Inferior parietal cortex (tissue), 1 donor: ENCODE measurements at regions not wholly inside any gene's neighbourhood (a gene's known extent, or its start where the extent isn't known, plus 50 kb on each side); places are given as distances from the start of the nearest gene placed in this dataset.
"Not testable (repeated sequence)": the region's sequence is repeated elsewhere in the genome, so short reads cannot be mapped to it uniquely, and the experiment has no call there.

Experiments
- DNase-seq: peaks from one replicate; pipeline ENCODE4 v3.0.0-alpha.2; 2016; ENCODE audit errors: extremely low spot score

DNA sequence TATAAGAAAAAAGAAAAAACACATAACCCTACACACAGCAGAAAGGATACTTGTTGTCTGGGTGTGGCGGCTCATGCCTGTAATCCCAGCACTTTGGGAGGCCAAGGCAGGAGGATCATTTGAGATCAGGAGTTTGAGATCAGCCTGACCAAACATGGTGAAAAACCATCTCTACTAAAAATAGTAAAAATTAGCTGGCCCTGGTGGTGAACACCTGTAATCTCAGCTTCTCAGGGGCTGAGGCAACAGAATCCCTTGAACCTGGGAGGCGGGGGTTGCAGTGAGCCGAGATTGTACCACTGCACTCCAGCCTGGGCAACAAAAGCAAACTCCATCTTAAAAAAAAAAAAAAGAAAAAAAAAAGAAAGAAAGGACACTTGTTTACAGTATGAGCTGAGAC is 147.6 kb upstream of the PITX1 start:
- DNase-seq: no peak

DNA sequence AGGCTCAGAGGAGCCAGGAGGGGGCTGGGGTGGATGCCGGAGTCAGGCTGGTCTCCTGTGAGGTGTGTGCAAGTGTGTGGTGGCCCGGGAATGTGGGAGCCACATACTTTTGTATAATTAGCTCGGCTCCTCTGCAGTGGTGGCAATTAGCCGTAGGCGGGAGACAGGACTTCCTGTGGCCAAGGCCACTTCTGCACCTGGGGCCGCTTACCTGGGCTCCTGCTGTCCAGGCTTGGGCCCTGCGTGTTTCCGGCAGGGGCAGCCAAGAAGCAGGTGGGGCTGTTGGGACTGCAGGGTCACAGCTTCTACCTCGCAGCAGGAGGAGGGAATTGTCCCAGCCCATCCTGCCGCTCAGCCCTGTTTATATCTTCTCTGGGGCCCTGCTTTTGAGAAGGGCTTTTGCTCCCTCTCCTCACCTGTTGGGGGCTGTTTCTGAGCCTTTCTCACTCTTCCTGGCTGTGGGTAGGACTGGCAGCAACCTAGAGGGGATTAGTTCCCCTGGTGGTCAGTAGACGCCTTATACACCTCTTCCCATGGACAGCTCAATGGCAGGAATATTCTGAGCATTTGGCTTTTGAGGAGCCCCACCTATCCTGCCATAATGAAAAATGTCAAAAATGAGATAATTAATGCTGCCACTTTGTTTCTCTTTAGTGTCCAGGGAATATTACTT is 145.4 kb upstream of the PITX1 start:
- DNase-seq: no peak

DNA sequence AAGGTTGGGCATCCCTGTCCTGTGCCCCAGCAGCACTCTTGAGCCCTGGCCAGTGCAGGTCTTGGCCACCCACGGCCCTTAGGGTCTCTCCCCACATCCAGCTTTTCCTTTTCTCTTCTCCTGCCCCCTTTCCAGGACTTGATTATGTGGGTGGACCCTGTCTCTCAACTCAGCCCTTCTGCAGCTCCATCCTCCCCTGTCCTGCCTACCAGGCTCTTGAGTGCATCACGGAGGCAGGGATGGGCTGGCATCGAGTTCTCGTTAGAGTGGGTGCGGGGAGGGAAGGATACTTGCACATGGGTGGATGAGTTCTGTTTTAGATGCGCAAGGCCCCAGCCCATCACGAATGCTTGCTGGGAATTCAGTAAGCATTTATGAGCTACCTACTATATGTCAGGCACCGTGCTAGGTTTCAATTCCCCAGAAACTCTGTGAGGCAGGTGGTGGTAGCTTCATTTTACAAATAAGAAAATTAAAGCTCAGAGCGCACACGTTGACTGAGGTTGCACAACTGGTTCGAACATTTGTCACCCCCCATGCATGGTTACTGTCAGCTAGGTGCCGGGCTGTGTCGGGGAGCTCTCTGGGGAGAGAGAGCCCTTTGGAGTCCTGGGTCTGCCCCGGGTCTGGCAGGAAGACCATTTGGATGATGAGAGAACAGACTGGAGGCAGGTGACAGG is 144.6 kb upstream of the PITX1 start:
- no peak for DNase-seq

DNA sequence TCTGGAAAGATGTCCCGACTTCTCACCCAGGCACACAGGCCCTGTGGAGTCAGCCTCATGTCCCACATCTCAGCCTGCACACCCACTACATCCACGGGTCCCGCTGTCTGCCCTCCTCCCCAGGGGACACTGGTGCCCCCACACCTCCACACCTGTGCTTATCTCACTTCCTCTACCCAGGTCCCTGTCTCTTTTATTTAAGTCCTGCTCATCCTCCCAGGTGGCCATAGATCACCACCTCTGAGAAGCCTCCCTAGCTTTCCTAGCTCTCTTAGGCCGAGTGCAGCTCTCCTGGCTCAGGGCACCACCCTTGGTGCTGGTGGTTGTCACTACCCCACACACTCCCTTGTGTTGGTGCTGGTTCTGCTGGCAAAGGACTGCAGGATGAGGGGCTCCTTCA is 143.6 kb upstream of the PITX1 start:
- no peak for DNase-seq

DNA sequence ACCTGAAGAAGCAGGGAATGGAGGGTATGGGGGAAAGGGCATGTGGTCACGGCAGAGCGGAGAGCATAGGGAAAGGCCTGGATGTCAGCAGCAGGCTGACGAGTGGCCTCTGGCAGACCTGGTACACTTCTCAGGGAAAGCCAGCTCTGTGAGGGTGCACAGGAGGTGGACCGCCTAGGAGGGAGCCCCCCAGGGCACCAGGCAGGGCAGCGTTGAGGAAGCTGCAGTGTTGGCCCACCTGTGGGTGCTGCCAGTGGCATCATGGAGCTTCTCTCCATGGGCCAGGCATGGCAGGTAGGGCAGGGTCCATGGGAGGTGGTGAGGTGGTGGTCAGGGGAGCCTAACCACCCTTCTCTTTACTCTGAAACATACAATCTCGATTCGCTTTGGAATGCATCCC is 143.0 kb upstream of the PITX1 start:
- no peak for DNase-seq

DNA sequence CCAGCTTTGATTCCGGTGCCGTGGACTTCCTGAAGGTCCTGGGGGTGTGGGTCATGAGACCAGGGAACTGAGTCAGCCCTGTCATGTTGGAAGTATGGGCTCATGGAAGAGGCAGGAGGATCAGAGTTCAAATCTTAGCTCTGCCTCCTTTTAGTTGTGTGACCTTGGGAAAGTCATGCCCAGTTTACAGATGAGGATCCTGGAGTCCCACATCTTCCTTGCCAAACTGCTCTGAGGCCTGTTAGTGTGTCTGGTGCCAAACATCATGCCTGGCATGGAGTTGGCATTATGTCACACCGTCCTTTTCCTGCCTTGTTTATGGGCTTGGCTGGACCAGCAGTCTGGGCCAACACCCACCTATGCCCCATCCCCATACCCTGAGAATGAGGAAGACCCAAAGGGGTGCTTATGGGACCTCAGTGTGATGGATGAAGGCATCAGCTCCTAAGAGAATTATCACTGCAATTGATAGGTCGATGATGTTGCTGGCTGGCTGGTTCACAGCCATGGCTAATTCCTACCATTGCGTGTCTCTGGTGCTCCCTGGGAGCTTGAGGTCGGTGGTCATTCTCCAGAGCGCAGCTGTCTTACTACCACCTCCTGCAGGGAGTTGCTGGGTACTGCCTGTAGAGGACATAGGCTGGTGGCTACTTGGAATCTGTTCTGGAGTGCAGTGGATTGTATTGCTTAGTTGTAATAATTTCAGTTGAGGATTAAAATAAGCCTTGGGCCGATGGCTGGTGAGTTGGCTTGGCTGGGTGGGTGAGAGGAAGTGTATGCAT is 140.5 kb upstream of the PITX1 start:
- no peak for DNase-seq

DNA sequence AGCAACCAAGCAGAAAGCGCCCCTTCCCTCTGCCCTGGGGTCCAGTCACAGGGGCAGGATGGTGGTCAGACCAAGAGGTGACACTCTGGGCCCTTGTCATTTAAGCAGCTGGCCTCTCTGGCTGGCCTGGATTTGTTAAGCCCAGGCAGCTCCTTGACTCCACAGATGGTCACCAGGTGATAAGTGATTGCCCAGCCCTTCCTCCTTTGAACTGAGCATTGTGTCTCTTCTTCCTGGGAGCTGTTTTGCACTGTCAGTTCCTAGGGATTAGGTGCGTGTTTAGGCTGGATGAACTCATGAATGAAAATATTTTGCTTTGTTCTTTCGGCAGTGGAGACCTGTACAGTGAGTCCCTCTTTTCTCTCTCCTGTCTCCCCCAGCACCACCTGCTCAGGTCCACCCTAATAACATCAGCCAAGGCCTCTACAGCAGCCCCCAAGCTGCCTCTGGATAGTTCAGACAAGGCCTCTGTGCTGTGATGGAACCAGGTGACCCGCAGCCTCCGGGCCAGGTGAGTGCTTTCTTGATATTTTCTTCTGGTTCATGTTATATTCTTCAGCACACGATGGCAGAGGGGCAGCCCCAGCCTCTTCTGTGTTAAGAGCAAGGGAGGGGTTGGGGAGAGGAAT is 139.7 kb upstream of the PITX1 start:
- DNase-seq: no peak

DNA sequence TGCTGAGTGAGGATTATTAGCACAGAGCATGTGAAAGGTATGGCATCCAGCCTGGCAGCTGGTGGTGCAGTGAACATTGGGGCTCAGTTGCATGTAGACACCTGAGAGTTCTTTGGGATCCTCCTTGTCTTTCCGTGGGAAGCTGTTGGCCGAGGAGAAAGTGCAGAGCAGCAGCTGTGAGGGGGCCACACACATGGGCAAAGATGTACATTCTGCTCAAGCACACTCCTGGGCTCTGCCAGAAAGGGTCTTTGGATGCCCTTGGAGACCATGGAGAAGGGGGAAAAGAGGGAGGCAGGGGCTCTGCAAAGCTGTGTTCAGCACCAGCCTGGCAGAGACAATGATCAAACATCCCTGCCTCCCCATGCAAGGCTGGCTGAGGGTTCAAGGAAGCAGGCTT is 138.7 kb upstream of the PITX1 start:
- DNase-seq: no peak

DNA sequence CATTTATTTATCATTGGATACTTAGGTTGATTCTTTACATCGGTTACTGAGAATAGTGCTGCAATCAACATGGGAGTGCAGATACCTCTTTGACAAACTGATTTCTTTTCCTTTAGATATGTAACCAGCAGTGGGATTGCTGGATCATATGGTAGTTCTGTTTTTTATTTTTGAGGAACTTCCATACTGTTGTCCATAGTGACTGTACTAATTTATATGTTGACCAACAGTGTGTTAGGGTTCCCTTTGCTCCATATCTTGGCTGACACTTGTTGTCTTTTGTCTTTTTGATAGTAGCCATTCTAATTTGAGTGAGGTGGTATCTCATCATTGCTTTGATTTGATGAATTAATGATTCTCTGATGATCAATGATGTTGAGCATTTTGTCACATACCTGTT is 137.3 kb upstream of the PITX1 start:
- no peak for DNase-seq

DNA sequence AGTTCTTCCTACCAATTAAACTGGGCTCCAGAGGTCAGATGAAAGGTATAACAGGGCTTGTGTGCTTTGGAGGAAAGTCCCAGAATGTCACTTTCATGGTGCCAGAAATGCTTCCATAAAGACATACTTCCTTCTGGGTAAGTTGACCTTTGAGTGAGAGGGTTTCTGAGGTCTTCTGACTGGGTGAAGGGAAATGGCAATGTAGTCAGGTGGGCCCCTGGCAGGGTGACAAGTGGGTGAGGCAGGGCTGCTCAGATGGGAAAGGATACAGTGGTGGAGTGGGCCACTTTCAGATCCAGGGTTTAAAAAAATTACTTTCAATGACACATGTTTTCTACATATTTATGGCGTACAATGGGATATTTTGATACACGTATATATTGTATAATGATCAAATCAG is 136.5 kb upstream of the PITX1 start:
- no peak for DNase-seq

DNA sequence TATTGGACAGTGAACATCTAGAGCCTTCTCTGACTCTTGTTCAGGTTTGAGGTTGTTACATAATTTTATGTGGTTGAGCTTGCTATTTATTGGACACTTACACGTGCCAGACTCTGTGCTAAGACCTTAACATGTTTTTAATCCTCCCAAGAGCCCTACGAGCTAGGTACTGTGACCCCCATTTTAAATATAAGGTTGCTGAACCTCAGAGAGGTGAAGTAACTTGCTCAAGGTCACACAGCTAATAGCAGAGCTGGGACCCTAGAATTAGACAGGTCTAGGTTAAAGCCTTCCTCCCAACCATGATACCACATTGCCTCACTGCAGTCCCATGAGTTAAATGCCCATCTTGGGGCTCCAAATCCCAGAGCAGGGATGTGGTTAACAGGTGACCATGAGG is 135.7 kb upstream of the PITX1 start:
- DNase-seq: no peak

DNA sequence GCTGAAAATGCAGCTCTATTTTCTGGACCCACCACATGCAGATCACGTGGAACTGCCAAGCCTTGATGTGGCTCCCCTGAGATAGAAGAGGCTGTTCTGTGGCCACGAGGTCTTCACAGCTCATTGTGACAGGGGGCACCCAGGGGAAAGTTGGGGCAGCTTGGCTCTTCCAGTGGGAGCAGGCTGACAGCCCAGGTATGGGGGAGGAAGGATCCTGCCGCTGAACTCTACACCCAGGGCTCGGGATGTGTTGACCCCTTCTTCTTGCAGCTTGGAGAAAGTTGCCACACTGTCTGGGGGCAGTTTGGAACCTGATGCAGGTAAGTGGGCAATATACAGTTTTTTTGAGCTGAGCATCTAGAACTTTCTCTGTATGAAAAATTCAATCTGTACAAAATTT is 133.6 kb upstream of the PITX1 start:
- no peak for DNase-seq

DNA sequence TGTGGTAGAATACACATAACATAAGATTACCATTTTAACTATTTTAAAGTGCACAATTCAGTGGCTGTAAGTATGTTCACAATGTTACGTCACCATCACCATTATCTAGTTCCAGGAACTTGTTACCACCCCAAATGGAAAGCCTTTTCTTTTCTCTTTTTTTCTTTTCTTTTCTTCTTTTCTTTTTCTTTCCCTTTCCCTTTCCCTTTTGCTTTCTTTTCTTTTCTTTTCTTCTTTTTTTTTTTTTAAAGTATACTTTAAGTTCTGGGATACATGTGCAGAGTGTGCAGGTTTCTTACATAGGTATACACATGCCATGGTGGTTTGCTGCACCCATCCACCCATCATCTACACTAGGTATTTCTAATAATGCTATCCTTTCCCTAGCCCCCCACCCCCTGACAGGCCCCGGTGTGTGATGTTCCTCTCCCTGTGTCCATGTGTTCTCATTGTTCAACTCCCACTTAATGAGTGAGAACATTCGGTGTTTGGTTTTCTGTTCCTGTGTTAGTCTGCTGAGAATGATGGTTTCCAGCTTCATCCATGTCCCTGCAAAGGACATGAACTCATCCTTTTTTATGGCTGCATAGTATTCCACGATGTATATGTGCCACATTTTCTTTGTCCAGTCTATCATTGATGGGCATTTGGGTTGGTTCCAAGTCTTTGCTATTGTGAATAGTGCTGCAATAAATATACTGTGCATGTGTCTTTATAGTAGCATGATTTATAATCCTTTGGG is 131.0 kb upstream of the PITX1 start:
- not testable (repeated sequence) for DNase-seq

DNA sequence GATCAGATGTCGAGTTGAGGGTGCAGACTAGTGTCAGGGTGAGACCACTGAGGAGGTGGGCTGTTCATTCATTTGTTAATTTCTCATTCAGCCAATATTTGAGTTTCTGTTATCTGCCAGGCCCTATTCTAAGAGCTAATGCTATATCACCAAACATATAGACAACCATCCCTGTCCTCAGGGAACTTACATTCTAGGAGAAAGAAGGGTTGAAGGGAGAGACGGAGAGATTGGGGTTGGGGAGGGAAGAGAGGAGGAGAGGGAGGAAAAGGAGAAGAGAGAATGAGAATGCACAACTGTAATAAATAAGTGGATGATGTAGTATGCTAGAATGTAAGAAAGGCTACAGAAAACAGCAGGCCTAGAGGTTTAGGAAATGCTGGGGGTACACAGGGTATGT is 129.9 kb upstream of the PITX1 start:
- no peak for DNase-seq

DNA sequence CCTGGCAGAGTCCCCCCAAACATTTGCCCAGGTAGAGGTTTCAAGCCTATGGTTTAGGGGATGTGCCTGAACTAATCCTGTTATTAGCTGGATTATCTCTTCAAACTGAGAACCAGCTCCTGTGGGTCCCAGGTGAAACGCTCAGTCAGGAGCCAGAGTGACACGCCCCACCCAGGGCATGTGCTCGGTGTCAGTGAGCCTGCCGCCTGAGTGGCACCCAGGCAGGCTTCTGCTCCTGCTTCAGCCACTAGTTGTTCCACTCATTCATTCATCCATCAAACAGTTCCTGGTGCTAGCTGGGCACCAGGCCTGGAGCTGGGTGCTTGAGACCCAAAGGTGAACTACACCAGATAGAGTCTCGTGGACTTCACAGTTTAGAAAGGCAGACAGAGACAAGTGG is 129.4 kb upstream of the PITX1 start:
- no peak for DNase-seq

DNA sequence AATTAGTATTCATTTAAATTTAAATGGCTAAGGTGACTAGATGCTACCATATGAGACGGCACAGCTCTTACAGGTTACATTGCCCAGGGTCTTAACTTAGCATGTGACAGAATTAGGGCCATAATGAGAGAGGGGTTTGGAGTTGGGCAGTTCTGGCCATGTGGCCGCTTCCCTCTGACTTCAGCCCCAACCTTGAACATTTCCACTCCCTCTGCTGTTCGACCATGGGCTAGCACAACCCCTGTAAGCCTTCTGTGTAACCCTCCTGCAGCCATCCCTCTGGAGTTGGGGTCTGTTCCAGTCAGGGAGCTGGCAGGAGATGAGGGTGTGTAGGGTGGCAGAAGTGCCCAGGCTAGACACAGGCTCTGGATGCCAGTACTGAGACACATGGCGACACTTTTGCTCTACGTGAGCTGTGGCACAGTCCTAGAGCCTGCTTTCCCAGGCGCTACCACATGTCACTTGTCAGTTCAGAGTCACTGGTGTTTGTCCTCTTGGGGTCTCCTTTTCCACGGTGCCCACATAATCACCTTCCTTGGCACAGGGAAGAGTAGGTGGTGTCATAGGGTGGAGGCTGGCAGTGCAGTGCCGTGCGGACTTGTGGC is 128.7 kb upstream of the PITX1 start:
- no peak for DNase-seq

DNA sequence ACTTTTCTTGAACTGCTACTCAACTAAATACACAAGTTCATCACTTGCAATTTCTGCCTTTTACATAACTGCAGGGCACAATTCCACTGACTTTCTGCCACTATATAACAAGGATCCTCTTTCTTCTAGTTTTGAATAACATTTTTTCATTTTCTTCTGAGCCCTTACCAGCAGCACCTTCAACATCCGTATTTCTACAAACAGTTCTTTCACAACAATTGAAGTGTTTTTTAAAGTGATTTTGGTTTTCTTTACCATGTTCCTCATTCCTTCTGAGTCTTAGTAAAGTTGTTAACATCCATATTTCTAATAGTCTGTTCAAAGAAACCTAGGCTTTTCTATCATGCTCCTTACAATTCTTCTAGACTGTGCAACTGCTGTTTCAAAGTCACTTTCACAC is 127.2 kb upstream of the PITX1 start:
- DNase-seq: no peak

DNA sequence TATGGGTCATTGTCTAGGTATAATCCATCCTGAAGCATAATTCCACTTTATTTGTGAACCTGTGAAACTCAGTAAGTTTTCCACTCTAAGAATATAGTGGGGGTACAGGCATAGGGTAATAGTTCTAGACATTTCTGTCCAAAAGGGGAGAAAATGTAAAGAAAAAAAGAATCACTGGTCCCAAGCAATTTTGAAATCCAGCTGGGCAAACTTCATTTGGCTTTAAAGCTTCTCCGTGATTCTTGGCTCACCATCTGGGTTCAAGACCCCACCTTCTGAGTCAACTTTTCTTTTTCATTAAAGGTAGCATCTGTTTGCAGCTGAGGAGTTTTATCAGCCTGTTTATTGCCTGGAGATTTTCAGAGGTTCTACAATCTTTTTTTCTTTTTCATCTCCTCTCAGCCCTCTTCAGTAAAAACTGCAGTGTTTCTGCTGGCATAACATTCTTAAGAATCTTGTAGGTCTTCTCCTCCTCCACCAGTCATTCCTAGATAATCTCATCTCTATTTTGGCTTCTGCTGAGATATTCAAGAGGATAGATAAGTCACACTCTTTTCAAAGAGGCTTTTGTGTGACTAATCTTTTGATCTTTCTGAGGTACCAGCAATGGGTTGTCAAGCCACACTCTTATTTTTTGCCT is 126.1 kb upstream of the PITX1 start:
- DNase-seq: no peak

DNA sequence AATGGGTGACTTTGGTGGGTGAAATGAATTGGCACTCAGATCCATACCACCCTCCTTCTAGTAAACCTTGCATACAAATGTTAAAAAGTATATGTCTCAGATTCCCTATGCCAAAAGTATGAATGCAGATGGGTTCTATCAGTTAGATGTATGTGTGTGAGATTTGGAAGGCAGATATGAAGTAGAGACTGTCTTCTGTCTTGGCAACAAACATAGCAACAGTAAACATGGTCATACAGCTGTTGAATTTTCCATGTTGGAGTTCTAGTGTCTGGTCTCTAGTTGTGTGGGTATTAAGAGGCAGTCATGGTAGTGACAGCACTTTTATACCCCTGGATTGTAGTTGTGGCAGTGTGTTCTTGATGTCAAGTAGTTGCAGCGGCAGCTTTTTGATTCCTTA is 125.6 kb upstream of the PITX1 start:
- DNase-seq: no peak

DNA sequence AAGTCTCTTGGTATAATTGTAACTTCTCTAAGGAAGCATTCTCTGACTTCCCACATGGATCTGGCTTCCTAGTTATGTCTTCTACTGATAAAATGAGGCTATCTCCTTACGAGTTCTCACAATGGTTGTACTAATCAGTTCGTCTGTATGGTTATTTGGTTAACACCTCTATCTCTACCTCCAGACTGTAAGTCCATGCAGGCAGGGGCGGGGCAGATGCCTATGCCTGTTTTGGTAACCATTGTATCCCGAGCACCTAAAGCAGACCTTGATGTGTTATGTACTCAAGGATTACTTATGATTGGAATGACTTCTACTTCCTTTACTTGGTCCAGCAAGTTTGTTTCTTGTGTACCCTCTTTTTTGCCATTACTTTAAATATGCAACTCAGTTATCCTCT is 125.0 kb upstream of the PITX1 start:
- DNase-seq: no peak

DNA sequence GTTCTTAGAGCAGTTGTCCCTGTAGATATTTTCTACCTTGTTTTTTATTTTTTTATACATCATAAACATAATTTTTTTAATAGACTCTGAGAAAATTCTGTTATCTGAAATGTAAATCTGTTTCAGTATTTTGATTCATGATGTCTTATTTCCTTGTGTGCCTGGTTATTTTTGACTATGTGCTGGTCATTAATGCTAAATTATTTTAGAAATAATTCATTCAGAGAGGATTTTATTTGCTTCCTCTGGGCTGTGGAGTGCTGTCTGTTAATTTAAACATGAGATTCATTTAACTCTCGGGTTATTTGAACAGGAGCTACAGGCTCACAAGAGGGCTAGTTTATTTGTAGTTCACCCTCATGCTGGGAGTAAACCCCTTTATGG is 124.3 kb upstream of the PITX1 start:
- no peak for DNase-seq
